Brain microvascular endothelial cell (primary cell): ENCODE measurements at regions not wholly inside any gene's neighbourhood (a gene's known extent, or its start where the extent isn't known, plus 50 kb on each side); places are given as distances from the start of the nearest gene placed in this dataset.

ENCODE experiments used
- DNase-seq: peaks from one replicate; pipeline ENCODE4 v3.0.0-alpha.2; 2020
- H3K27ac ChIP-seq: fragments of 250-450 bp; sonication (Bioruptor Pico); 2 replicates; pipeline ENCODE4 v1.5.1; 2020; ENCODE audit warnings: mild to moderate bottlenecking, moderate library complexity
- H3K27me3 ChIP-seq: fragments of 250-450 bp; sonication (Bioruptor Pico); replicated peaks from 2 replicates; pipeline ENCODE4 v1.5.1; 2020; ENCODE audit warnings: mild to moderate bottlenecking
- H3K36me3 ChIP-seq: fragments of 250-450 bp; sonication (Bioruptor Pico); replicated peaks from 2 replicates; pipeline ENCODE4 v1.5.1; 2020; ENCODE audit warnings: mild to moderate bottlenecking
- H3K4me3 ChIP-seq: 2 replicates; pipeline ENCODE4 v1.5.1; 2011; ENCODE audit warnings: low read depth, mild to moderate bottlenecking, control low read depth, low read length, moderate library complexity
- in situ Hi-C: cut with HindIII; loops from 2 replicates; pipeline ENCODE4 v1.10.0; 2017; ENCODE audit warnings: low sequenced_read_pairs, low pct_ligation_motif_present
- TF ChIP-seq, protein P1 (sequence below): IDR thresholded peaks from 2 replicates; pipeline ENCODE4 v1.5.1; 2011; ENCODE audit warnings: low read depth, mild to moderate bottlenecking, moderate library complexity, low read length, control low read depth, inconsistent platforms; ENCODE audit errors: missing control alignments

DNA sequence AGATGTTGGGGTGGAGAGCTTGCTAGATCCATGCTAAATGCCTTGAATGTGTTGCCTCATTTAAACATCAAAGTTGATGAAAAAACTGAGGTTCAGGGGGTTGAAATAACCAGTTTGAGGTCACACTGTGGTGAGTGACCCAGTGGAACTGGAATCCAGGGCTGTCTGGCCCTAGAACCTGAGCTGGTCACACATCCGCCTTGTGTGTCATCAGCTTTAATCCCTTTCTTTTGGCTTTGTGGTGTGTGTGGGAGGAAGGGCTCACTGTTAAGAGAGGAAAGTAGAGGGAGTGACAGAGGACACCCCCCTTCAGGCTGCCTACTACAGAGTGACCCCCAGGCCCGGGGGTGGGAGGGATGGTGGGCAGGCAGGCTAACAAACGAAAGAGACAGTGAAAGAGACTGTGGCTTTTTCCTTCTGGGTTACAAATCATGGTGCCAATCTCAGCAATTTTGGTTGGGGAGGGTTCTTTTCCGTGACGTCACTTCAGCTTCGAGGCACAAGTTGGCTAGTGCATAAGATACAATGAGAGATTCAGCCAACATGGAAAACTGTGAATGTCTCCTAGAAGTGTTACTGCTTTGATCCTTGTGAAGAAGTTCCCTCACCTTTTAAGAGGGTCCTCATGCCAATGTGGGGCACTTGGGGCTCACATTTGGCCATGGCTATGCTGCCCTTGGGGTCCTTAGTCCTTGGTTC lies 164.9 kb downstream of the DLEU7 start:
- H3K4me3 ChIP-seq = no peak overlapping the region
- H3K27me3 ChIP-seq = no peaks in the 10 kb centered on the region
- TF ChIP-seq, protein P1, sequence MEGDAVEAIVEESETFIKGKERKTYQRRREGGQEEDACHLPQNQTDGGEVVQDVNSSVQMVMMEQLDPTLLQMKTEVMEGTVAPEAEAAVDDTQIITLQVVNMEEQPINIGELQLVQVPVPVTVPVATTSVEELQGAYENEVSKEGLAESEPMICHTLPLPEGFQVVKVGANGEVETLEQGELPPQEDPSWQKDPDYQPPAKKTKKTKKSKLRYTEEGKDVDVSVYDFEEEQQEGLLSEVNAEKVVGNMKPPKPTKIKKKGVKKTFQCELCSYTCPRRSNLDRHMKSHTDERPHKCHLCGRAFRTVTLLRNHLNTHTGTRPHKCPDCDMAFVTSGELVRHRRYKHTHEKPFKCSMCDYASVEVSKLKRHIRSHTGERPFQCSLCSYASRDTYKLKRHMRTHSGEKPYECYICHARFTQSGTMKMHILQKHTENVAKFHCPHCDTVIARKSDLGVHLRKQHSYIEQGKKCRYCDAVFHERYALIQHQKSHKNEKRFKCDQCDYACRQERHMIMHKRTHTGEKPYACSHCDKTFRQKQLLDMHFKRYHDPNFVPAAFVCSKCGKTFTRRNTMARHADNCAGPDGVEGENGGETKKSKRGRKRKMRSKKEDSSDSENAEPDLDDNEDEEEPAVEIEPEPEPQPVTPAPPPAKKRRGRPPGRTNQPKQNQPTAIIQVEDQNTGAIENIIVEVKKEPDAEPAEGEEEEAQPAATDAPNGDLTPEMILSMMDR = no peak
- H3K36me3 ChIP-seq = no peaks in the 10 kb centered on the region
- DNase-seq = peak; percentile 95
- peak overlapping the region; percentile 79 for H3K27ac ChIP-seq
- in situ Hi-C loops = no loop called here

DNA sequence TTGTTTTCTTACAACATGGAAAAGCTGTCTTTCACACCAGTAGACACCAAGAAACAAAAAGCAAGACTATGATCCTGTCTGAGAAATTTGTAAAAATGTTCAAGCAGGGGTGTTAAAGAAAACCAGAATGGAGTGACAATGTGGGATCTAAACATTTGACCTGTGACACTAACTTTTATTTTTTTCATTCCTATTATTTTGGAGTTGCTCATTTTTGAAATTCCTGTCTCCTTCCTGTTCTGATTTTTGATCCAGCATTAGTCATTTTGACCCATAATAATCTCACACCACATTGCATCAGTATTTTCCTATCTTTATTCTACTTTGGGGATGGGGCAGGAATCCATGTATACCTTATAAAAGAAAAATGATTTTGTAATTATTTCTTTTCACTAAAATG lies 164.2 kb downstream of the DLEU7 start:
- TF ChIP-seq, protein P1 = no peak
- peak; percentile 14 for DNase-seq
- no peaks in the 10 kb centered on the region for H3K27me3 ChIP-seq
- H3K36me3 ChIP-seq = no peaks in the 10 kb centered on the region
- peak overlapping the region; percentile 79 for H3K27ac ChIP-seq
- H3K4me3 ChIP-seq = no peak overlapping the region
- in situ Hi-C loops = no loop called here

DNA sequence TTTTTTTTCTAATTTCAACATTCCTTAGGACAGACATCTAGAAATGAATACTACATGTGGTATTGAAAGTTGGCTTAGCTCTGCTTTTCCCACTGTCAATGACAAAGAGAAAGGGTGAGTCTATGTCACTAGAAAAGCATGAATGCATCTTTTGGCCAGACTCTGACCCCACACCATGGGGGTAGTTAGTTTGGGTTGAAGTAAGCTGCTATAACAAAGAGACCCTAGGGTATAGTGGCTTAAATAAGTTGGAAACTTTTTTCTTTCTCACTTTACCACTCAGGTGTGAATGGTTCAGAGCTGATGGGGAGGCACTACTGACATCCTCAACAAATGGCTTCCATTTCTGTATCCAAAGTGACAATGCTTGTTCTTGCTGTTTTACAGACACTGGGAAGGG lies 161.5 kb downstream of the DLEU7 start:
- no peak for DNase-seq
- in situ Hi-C loops = no loop called here
- H3K36me3 ChIP-seq = no peaks in the 10 kb centered on the region
- H3K4me3 ChIP-seq = no peak overlapping the region
- TF ChIP-seq, protein P1 = no peak
- no peaks in the 10 kb centered on the region for H3K27me3 ChIP-seq
- H3K27ac ChIP-seq = no peak overlapping the region

DNA sequence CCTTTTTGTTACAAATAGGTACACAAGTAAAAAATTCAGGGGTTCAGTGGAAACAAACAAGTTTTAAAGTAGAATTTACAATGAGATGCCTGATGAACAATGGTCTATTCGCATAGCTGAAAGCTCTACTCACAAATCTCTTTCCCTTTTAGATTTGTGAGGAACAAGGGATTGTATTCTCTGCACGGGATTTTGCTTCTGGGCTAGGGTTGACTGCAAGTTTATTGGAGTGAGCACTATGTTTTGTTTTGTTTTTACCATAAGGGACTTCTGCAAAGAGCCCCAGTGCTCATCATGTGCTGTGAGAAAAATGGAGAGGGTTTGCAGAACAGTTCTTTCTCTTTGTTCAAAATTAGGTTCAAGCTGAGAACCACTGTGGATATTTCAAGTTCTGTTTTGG lies 160.5 kb downstream of the DLEU7 start:
- in situ Hi-C loops = no loop called here
- TF ChIP-seq, protein P1 = no peak

DNA sequence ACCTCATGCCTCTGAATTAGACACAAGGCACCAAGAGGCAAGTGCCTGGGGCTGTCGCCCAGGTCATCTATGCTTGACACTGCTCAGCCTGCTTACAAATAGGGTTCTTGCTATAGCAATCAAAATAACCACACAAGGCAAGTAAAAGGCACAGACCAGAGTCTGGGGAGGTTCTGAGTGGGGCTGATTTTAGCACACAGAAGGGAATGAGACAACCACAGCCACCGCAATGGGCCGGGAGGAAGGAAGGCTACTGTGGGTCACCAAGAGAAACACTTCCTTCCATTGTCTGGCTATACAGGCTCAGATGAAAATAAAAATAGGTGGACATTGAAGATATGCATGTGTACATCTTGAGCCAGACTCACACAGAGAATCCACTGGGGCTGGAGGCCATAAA lies 159.1 kb downstream of the DLEU7 start:
- no peaks in the 10 kb centered on the region for H3K27me3 ChIP-seq
- no peak for DNase-seq
- no peak overlapping the region for H3K27ac ChIP-seq
- in situ Hi-C loops = no loop called here
- no peaks in the 10 kb centered on the region for H3K36me3 ChIP-seq
- TF ChIP-seq, protein P1 = no peak
- H3K4me3 ChIP-seq = no peak overlapping the region

More for the DNA sequence above, 160.5 kb downstream of the DLEU7 start:
- DNase-seq = no peak
- Histone ChIP-seq H3K36me3 (no peaks in the 10 kb centered on the region), H3K27me3 (no peaks in the 10 kb centered on the region), H3K4me3 (no peak overlapping the region), H3K27ac (no peak overlapping the region)

DNA sequence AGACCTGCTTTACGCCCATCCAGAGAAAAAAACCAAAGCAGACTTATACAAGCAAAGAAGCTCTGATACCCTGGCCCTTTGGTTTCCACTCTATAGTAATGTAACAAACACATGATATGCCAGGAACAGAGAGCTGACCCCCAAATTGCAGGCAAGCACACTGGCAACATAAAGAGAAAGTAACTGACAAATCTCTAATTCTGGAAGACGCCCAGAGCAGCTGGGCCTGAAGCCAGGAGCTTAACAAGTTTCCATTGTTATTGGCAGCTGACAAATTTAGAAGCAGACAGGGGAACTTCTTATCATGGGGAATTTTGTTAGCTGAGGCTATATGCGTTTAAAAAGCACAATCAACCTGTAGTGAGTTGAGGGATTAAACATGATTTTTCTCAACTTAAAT lies 158.0 kb downstream of the DLEU7 start:
- no peaks in the 10 kb centered on the region for H3K27me3 ChIP-seq
- DNase-seq = peak; percentile 58
- no peaks in the 10 kb centered on the region for H3K36me3 ChIP-seq
- in situ Hi-C loops = no loop called here
- no peak overlapping the region for H3K4me3 ChIP-seq
- TF ChIP-seq, protein P1 = no peak
- H3K27ac ChIP-seq = no peak overlapping the region
